MM.1S (cell line): ENCODE measurements at regions not wholly inside any gene's neighbourhood (a gene's known extent, or its start where the extent isn't known, plus 50 kb on each side); places are given as distances from the start of the nearest gene placed in this dataset.

ENCODE experiments used
- DNase-seq: peaks from one replicate; pipeline ENCODE4 v3.0.0-alpha.2; 2015
- H2AFZ ChIP-seq: fragments of 300-600 bp; sonication (generic); 2 replicates; pipeline ENCODE4 v1.6.0; 2016; ENCODE audit warnings: antibody characterized with exemption, low read length
- H3F3A ChIP-seq: fragments of 300-600 bp; sonication (generic); 2 replicates; pipeline ENCODE4 v1.6.1; 2016; ENCODE audit warnings: mild to moderate bottlenecking, antibody characterized with exemption, low read length, moderate library complexity, mixed read lengths; ENCODE audit not compliant: insufficient read depth
- H3K27ac ChIP-seq: fragments of 300-600 bp; sonication (generic); 2 replicates; pipeline ENCODE4 v1.5.1; 2016; ENCODE audit warnings: mild to moderate bottlenecking, low read length
- H3K27me3 ChIP-seq: fragments of 300-600 bp; sonication (generic); replicated peaks from 2 replicates; pipeline ENCODE4 v1.6.0; 2016; ENCODE audit warnings: low read length; ENCODE audit not compliant: insufficient read depth
- H3K36me3 ChIP-seq: fragments of 300-600 bp; sonication (generic); replicated peaks from 2 replicates; pipeline ENCODE4 v1.6.1; 2016; ENCODE audit warnings: mild to moderate bottlenecking, low read length, mixed read lengths; ENCODE audit not compliant: insufficient read depth
- H3K4me1 ChIP-seq: fragments of 300-600 bp; sonication (generic); 2 replicates; pipeline ENCODE4 v1.6.1; 2016; ENCODE audit warnings: low read length, mixed read lengths
- H3K4me2 ChIP-seq: fragments of 300-600 bp; sonication (generic); 2 replicates; pipeline ENCODE4 v1.6.0; 2016; ENCODE audit warnings: low read depth, low read length
- H3K4me3 ChIP-seq: fragments of 300-600 bp; sonication (generic); 2 replicates; pipeline ENCODE4 v1.5.1; 2016; ENCODE audit warnings: low read length, mixed read lengths
- H3K79me2 ChIP-seq: fragments of 300-600 bp; sonication (generic); 2 replicates; pipeline ENCODE4 v1.6.1; 2016; ENCODE audit warnings: mixed run types, low read length, mixed read lengths
- H3K9ac ChIP-seq: fragments of 300-600 bp; sonication (generic); 2 replicates; pipeline ENCODE4 v1.6.1; 2016; ENCODE audit warnings: low read length, mixed read lengths
- H3K9me2 ChIP-seq: fragments of 300-600 bp; sonication (generic); replicated peaks from 2 replicates; pipeline ENCODE4 v1.6.1; 2016; ENCODE audit warnings: mild to moderate bottlenecking, low read length, mixed read lengths; ENCODE audit not compliant: insufficient read depth
- H3K9me3 ChIP-seq: fragments of 300-600 bp; sonication (generic); replicated peaks from 2 replicates; pipeline ENCODE4 v1.6.1; 2016; ENCODE audit warnings: mild to moderate bottlenecking, low read length, mixed read lengths; ENCODE audit not compliant: insufficient read depth
- H4K20me1 ChIP-seq: fragments of 300-600 bp; sonication (generic); 2 replicates; pipeline ENCODE4 v1.6.1; 2016; ENCODE audit warnings: mild to moderate bottlenecking, low read length, moderate library complexity, mixed read lengths; ENCODE audit not compliant: insufficient read depth
- EZH2 ChIP-seq: fragments of 300-600 bp; sonication (generic); optimal IDR thresholded peaks from 2 replicates; pipeline ENCODE3; 2017; ENCODE audit warnings: low read depth, mild to moderate bottlenecking, antibody characterized with exemption, low read length, mixed read lengths
- EZH2phosphoT487 ChIP-seq: fragments of 300-600 bp; sonication (generic); IDR thresholded peaks from 2 replicates; pipeline ENCODE4 v1.6.1; 2018; ENCODE audit warnings: antibody characterized with exemption, low read length
- TF ChIP-seq, protein P1 (sequence below): fragments of 300-600 bp; sonication (generic); IDR thresholded peaks from 2 replicates; pipeline ENCODE4 v1.5.1; 2016; ENCODE audit warnings: antibody characterized with exemption, low read length, mixed read lengths

DNA sequence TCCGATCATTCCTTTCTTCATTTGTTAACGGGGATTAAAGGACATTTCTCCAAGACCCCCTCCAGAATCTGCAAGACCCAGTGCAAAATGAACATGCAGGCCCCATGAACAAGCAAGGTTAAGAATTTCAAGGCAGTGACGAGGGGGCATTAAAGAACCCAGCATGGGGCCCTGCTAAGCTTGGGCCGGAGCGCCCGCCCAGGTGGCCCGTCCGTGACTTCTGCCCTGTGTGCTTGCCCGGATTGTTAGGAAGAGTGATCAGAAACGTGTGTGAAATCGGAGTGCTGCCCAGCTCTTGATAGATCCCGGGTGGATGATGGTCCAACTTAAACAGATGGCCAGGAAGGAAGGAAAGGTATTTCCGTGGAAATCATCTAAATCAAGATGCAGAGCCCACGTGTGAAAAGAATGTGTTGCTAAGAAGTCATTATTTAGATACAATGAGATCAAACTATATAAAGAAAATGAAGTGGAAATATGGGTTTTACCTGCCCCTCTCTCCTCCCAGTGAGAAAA lies 213.6 kb downstream of the KLF6 start:
- H3K9me3 ChIP-seq = no peaks in the 10 kb centered on the region
- no peak overlapping the region for H3K4me3 ChIP-seq
- no peaks in the 10 kb centered on the region for H4K20me1 ChIP-seq
- TF ChIP-seq EZH2 = no peak
- TF ChIP-seq, protein P1, sequence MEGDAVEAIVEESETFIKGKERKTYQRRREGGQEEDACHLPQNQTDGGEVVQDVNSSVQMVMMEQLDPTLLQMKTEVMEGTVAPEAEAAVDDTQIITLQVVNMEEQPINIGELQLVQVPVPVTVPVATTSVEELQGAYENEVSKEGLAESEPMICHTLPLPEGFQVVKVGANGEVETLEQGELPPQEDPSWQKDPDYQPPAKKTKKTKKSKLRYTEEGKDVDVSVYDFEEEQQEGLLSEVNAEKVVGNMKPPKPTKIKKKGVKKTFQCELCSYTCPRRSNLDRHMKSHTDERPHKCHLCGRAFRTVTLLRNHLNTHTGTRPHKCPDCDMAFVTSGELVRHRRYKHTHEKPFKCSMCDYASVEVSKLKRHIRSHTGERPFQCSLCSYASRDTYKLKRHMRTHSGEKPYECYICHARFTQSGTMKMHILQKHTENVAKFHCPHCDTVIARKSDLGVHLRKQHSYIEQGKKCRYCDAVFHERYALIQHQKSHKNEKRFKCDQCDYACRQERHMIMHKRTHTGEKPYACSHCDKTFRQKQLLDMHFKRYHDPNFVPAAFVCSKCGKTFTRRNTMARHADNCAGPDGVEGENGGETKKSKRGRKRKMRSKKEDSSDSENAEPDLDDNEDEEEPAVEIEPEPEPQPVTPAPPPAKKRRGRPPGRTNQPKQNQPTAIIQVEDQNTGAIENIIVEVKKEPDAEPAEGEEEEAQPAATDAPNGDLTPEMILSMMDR = no peak
- TF ChIP-seq EZH2phosphoT487 = no peak
- H3K4me1 ChIP-seq = no peaks in the 10 kb centered on the region
- no peak for DNase-seq
- H2AFZ ChIP-seq = no peak overlapping the region
- H3K9ac ChIP-seq = no peak overlapping the region
- no peak overlapping the region for H3K4me2 ChIP-seq
- no peaks in the 10 kb centered on the region for H3K36me3 ChIP-seq
- no peaks in the 10 kb centered on the region for H3K9me2 ChIP-seq
- H3F3A ChIP-seq = no peaks in the 10 kb centered on the region
- no peaks in the 10 kb centered on the region for H3K79me2 ChIP-seq
- no peak overlapping the region for H3K27ac ChIP-seq
- no peaks in the 10 kb centered on the region for H3K27me3 ChIP-seq

GRCh38 chr10:3570855-3571266 lies 214.1 kb downstream of the KLF6 start:
- no peaks in the 10 kb centered on the region for H3K4me1 ChIP-seq
- no peaks in the 10 kb centered on the region for H3K27me3 ChIP-seq
- H3K4me3 ChIP-seq = no peak overlapping the region
- no peaks in the 10 kb centered on the region for H3K36me3 ChIP-seq
- H3K9me2 ChIP-seq = no peaks in the 10 kb centered on the region
- no peaks in the 10 kb centered on the region for H3K9me3 ChIP-seq
- no peak overlapping the region for H2AFZ ChIP-seq
- no peak for DNase-seq
- no peak overlapping the region for H3K27ac ChIP-seq
- H3K9ac ChIP-seq = no peak overlapping the region
- H4K20me1 ChIP-seq = no peaks in the 10 kb centered on the region
- H3K79me2 ChIP-seq = no peaks in the 10 kb centered on the region
- TF ChIP-seq, protein P1 = no peak
- no peak for TF ChIP-seq EZH2phosphoT487
- TF ChIP-seq EZH2 = no peak
- no peak overlapping the region for H3K4me2 ChIP-seq
- no peaks in the 10 kb centered on the region for H3F3A ChIP-seq

DNA sequence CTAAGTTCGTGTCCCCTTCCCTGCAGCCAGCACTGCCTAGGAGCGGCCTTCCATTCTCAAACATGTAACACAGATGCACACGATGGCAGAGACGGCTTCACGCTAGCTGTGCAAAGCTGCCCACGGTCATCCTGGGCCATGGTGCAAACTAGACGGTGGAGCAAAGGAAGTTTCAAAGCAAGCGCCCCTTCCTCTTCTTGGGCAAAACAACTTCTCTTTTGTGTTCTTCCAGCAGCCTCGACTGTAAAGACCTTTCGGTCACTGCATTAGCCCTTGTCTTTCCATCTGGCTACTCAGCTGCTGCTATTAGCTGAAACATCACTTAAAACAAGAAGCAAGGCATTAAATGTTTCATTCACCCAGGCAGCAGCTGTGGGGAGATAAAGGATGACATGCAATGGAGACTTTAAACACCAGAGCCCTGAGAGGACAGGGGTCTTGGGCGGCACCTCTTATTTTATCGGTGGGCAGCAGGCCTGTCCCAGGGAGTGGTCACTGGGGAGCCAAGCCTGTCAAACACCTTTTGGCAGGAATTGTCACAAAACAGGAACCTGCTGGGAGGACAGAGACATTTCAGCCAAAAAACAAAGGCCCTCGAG lies 214.8 kb downstream of the KLF6 start:
- no peak for TF ChIP-seq EZH2
- TF ChIP-seq, protein P1 = no peak
- TF ChIP-seq EZH2phosphoT487 = no peak
- Histone ChIP-seq H3K27me3 (no peaks in the 10 kb centered on the region), H3K4me3 (no peak overlapping the region), H3K27ac (no peak overlapping the region), H3K36me3 (no peaks in the 10 kb centered on the region), H3K4me1 (no peaks in the 10 kb centered on the region), H3K79me2 (no peaks in the 10 kb centered on the region), H4K20me1 (no peaks in the 10 kb centered on the region), H3K9me3 (no peaks in the 10 kb centered on the region), H3K9ac (no peak overlapping the region), H2AFZ (no peak overlapping the region), H3F3A (no peaks in the 10 kb centered on the region), H3K4me2 (no peak overlapping the region), H3K9me2 (no peaks in the 10 kb centered on the region)
- no peak for DNase-seq
